PC-9 (cell line): ENCODE measurements at regions not wholly inside any gene's neighbourhood (a gene's known extent, or its start where the extent isn't known, plus 50 kb on each side); places are given as distances from the start of the nearest gene placed in this dataset.

Experiments
- BruUV-seq: library from RNA; stranded (reverse); fragments of 400-500 nt; replicated peaks from 2 replicates; lab custom pipeline; 2021; lab: Mats Ljungman, UMichigan
- CTCF ChIA-PET: fragments of 300-600 bp; sonication (Branson Sonifier 250); formaldehyde crosslinking; loops from one replicate; lab custom pipeline; 2022; ENCODE audit warnings: antibody characterized with exemption; lab: Charles Lee
- POLR2A ChIA-PET: fragments of 300-600 bp; sonication (Branson Sonifier 250); formaldehyde crosslinking; loops from one replicate; lab custom pipeline; 2022; ENCODE audit warnings: antibody characterized with exemption; ENCODE audit not compliant: unreplicated experiment; lab: Charles Lee
- DNase-seq, 2 experiments: peaks; one replicate each; pipeline versions ENCODE4 v3.0.0 to v3.0.0-alpha.2; 2015 to 2022; ENCODE audit warnings: mixed read lengths in 1 of 2
- H2AFZ ChIP-seq: fragments of 200-600 bp; sonication (generic); 2 replicates; pipeline ENCODE4 v1.8.1; 2017; ENCODE audit warnings: antibody characterized with exemption
- H3F3A ChIP-seq: fragments of 200-600 bp; sonication (generic); 2 replicates; pipeline ENCODE4 v1.8.1; 2017; ENCODE audit warnings: antibody characterized with exemption, mild to moderate bottlenecking, low read depth; ENCODE audit not compliant: insufficient read depth
- H3K27ac ChIP-seq: fragments of 200-600 bp; sonication (generic); 2 replicates; pipeline ENCODE4 v1.6.1; 2016; ENCODE audit warnings: mixed run types
- H3K27me3 ChIP-seq: fragments of 200-600 bp; sonication (generic); 2 replicates; pipeline ENCODE4 v1.6.1; 2016; ENCODE audit warnings: low read depth, mixed run types; ENCODE audit not compliant: insufficient read depth
- H3K36me3 ChIP-seq: fragments of 200-600 bp; sonication (generic); 2 replicates; pipeline ENCODE4 v1.6.1; 2016; ENCODE audit warnings: low read depth, mixed run types
- H3K4me1 ChIP-seq: fragments of 200-600 bp; sonication (generic); replicated peaks from 2 replicates; pipeline ENCODE4 v1.6.1; 2016; ENCODE audit warnings: mixed run types; ENCODE audit not compliant: insufficient read depth
- H3K4me2 ChIP-seq: fragments of 200-600 bp; sonication (generic); 2 replicates; pipeline ENCODE4 v1.6.1; 2017; ENCODE audit warnings: mixed run types
- H3K4me3 ChIP-seq: fragments of 200-600 bp; sonication (generic); 2 replicates; pipeline ENCODE4 v1.6.1; 2016; ENCODE audit warnings: mixed run types
- H3K79me2 ChIP-seq: fragments of 200-600 bp; sonication (generic); 2 replicates; pipeline ENCODE4 v1.6.1; 2017; ENCODE audit warnings: low read depth, mixed run types
- H3K9me2 ChIP-seq: fragments of 200-600 bp; sonication (generic); 2 replicates; pipeline ENCODE4 v1.8.1; 2017; ENCODE audit warnings: mild to moderate bottlenecking; ENCODE audit not compliant: insufficient read depth
- H3K9me3 ChIP-seq: fragments of 200-600 bp; sonication (generic); 2 replicates; pipeline ENCODE4 v1.8.1; 2016; ENCODE audit warnings: low read depth; ENCODE audit not compliant: insufficient read depth
- H4K20me1 ChIP-seq: fragments of 200-600 bp; sonication (generic); 2 replicates; pipeline ENCODE4 v1.8.1; 2017; ENCODE audit not compliant: insufficient read depth
- EZH2 ChIP-seq: fragments of 200-600 bp; sonication (generic); IDR thresholded peaks from 2 replicates; pipeline ENCODE4 v1.8.0; 2017; ENCODE audit warnings: antibody characterized with exemption, low read depth
- intact Hi-C: fragments of 100-400 bp; cut with micrococcal nuclease; formaldehyde crosslinking; loops from one replicate; pipeline ENCODE4 v1.10.0; 2022; ENCODE audit not compliant: unreplicated experiment
- TF ChIP-seq, protein P1 (sequence below): fragments of 200-600 bp; sonication (generic); conservative IDR thresholded peaks from 2 replicates; pipeline ENCODE4 v1.6.1; 2017; ENCODE audit warnings: mixed run types, antibody characterized with exemption, mild to moderate bottlenecking, moderate library complexity

DNA sequence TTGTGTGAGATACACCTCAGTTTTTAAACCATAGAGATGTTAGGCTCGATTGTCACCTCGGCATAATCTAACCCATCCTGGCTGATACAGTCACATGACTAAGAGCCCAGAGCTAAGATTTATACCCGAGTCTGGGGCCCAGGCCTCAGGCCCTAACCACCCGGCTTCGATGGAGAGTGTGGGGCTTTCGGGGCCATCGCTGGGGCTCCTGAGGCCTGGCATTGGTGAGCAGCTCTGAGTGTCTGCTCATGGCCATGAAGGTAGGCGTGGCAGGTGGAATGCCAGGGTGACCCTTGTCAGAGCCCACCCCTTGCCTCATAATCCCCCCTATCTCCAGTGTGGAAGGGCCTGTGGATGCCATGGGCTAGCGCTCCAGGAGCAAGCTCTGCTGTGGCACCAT is 164.3 kb downstream of the BMP7 start:
- Histone ChIP-seq H3K27ac (no peak overlapping the region), H3K4me1 (no peaks in the 10 kb centered on the region), H3K79me2 (no peaks in the 10 kb centered on the region), H4K20me1 (no peaks in the 10 kb centered on the region), H3K4me3 (no peak overlapping the region), H3K9me3 (no peaks in the 10 kb centered on the region; the same call in 1 of the 2 replicates), H3K27me3 (peaks cover 89% of the 10 kb centered on the region), H3K9me2 (no peaks in the 10 kb centered on the region), H2AFZ (no peak overlapping the region), H3F3A (no peaks in the 10 kb centered on the region), H3K36me3 (no peaks in the 10 kb centered on the region), H3K4me2 (no peak overlapping the region)
- no TSS peak for BruUV-seq
- no peak for DNase-seq
- POLR2A ChIA-PET: no interaction called here
- CTCF ChIA-PET: no interaction called here
- intact Hi-C loops: no loop called here
- TF ChIP-seq, protein P1, sequence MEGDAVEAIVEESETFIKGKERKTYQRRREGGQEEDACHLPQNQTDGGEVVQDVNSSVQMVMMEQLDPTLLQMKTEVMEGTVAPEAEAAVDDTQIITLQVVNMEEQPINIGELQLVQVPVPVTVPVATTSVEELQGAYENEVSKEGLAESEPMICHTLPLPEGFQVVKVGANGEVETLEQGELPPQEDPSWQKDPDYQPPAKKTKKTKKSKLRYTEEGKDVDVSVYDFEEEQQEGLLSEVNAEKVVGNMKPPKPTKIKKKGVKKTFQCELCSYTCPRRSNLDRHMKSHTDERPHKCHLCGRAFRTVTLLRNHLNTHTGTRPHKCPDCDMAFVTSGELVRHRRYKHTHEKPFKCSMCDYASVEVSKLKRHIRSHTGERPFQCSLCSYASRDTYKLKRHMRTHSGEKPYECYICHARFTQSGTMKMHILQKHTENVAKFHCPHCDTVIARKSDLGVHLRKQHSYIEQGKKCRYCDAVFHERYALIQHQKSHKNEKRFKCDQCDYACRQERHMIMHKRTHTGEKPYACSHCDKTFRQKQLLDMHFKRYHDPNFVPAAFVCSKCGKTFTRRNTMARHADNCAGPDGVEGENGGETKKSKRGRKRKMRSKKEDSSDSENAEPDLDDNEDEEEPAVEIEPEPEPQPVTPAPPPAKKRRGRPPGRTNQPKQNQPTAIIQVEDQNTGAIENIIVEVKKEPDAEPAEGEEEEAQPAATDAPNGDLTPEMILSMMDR: no peak
- no peak for TF ChIP-seq EZH2

DNA sequence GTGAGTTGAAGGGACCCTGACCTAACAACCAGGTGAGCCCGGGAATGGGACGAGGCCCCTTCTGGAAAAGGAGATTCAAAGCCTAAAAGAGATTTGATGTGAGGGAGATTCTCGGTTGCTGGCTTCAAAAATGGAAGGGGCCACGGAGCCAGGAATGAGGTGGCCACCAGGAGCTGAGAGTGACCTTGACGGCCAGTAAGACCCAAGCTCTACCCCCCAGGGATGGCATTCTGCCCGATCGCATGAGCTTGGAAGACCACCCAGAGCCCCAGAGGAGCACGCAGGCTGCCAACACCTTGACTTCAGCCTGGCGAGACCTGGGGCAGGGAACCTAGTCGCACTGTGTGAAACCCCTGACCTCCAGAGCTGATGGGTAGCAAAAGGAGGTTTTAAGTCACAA is 163.9 kb downstream of the BMP7 start:
- intact Hi-C loops: no loop called here
- Histone ChIP-seq H3K4me2 (no peak overlapping the region), H3K4me1 (no peaks in the 10 kb centered on the region), H3K4me3 (no peak overlapping the region), H3K36me3 (no peaks in the 10 kb centered on the region), H2AFZ (no peak overlapping the region), H3K27me3 (peaks cover 89% of the 10 kb centered on the region), H3F3A (no peaks in the 10 kb centered on the region), H4K20me1 (no peaks in the 10 kb centered on the region), H3K27ac (no peak overlapping the region), H3K79me2 (no peaks in the 10 kb centered on the region), H3K9me2 (no peaks in the 10 kb centered on the region), H3K9me3 (no peaks in the 10 kb centered on the region; the same call in 1 of the 2 replicates)
- CTCF ChIA-PET: no interaction called here
- TF ChIP-seq, protein P1: no peak
- TF ChIP-seq EZH2: no peak
- POLR2A ChIA-PET: no interaction called here
- no peak for DNase-seq
- no TSS peak for BruUV-seq

DNA sequence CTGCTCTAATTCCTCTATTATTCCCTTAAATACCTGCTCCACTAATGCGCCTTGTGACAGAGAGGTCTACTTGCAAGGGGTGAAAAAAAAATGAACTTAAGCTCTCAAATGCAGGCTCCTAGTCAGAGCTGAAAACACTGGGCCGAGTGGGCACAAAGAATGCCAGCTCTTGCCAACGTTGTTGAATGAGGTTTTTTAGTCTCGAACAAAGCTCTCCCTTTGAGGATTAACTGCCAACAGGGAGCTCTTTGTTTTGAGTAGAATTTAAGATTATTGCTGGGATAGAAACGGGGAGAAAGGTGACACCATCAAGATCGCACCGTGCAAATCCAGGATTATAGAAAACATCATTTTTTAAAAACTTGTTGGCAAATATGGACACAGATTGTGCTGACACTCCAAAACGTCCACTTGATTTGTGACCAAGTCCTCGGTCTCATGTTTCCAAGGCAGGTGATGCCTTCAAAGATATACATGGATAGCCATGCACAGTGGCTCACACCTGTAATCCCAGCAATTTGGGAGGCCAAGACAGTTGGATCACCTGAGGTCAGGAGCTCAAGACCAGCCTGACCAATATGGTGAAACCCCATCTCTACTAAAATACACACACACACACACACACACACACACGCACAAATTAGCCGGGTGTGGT is 163.2 kb downstream of the BMP7 start:
- Histone ChIP-seq H3K9me2 (no peaks in the 10 kb centered on the region), H3K27me3 (peaks cover 89% of the 10 kb centered on the region), H3K79me2 (no peaks in the 10 kb centered on the region), H4K20me1 (no peaks in the 10 kb centered on the region), H3K4me3 (no peak overlapping the region), H3F3A (no peaks in the 10 kb centered on the region), H3K27ac (no peak overlapping the region), H3K36me3 (no peaks in the 10 kb centered on the region), H2AFZ (no peak overlapping the region; the same call in 1 of the 2 replicates), H3K4me1 (no peaks in the 10 kb centered on the region), H3K9me3 (no peaks in the 10 kb centered on the region; the same call in 1 of the 2 replicates), H3K4me2 (no peak overlapping the region)
- ChIA-PET CTCF (no interaction called here), POLR2A (no interaction called here)
- BruUV-seq: no TSS peak
- DNase-seq: no peak
- TF ChIP-seq, protein P1: no peak
- intact Hi-C loops: no loop called here
